Psoas muscle (tissue), 7 donors: ENCODE measurements at regions not wholly inside any gene's neighbourhood (a gene's known extent, or its start where the extent isn't known, plus 50 kb on each side); places are given as distances from the start of the nearest gene placed in this dataset.
"Not testable (repeated sequence)": the region's sequence is repeated elsewhere in the genome, so short reads cannot be mapped to it uniquely, and the experiment has no call there.

Experiments used
- ATAC-seq, 4 donors: fragments of 200-7000 bp; cut with Tn5 transposase; one replicate each; pipeline ENCODE4 v1.9.1; 2020; ENCODE audit warnings: moderate library complexity in 3 of 4, mild to moderate bottlenecking in 2 of 4
- DNase-seq, 2 donors: peaks; one replicate each; pipeline ENCODE4 v3.0.0-alpha.2; 2020
- H3K27ac ChIP-seq: fragments of 200-600 bp; one replicate; pipeline ENCODE4 v1.8.0; 2022
- H3K27me3 ChIP-seq, 3 donors: fragments of 200-600 bp in 1 of 3; one replicate each; pipeline versions ENCODE4 v1.6.1 to v1.8.0; 2013 to 2022; ENCODE audit warnings: low read length in 2 of 3, mild to moderate bottlenecking in 2 of 3, moderate library complexity in 1 of 3; ENCODE audit not compliant: insufficient read depth in 3 of 3
- H3K36me3 ChIP-seq, 2 donors: fragments of 200-600 bp in 1 of 2; one replicate each; pipeline versions ENCODE4 v1.6.1 to v1.8.0; 2013 to 2022; ENCODE audit warnings: low read depth in 1 of 2, mild to moderate bottlenecking in 1 of 2, moderate library complexity in 1 of 2; ENCODE audit not compliant: insufficient read depth in 1 of 2
- H3K4me1 ChIP-seq: fragments of 200-600 bp; one replicate; pipeline ENCODE4 v1.8.0; 2022
- H3K4me3 ChIP-seq: fragments of 200-600 bp; one replicate; pipeline ENCODE4 v1.8.0; 2022; ENCODE audit warnings: mild to moderate bottlenecking
- H3K9me3 ChIP-seq: fragments of 200-600 bp; one replicate; pipeline ENCODE4 v1.8.0; 2022
- CTCF ChIP-seq: fragments of 200-600 bp; IDR thresholded peaks from one replicate; pipeline ENCODE4 v1.8.0; 2022; ENCODE audit warnings: antibody characterized with exemption
- WGBS, 3 donors: extraction: QIAGEN DNeasy Blood & Tissue Kit; methylation state at CpG; one replicate each; pipeline versions ENCODE4 v1.1.6 to v1.1.7; 2013; 5-methylcytosine and 5-hydroxymethylcytosine counted together
- intact Hi-C, 2 donors: fragments of 100-400 bp; cut with DNase I; formaldehyde crosslinking; loops; one replicate each; pipeline versions ENCODE4 v1.11.0 to v1.14.2; 2022
- donor health status: healthy with polysubstance abuse.
- donor health status: DM: no; HTN: no; CAD: no; lungs with moderate emphysema.
- donor health status: Bipolar disorder and iron deficiency.
- donor health status: healthy.
- donor health status: DM: yes; HTN: yes; CAD: no.
- donor health status: DM: no; HTN: no; CAD: no.
- donor health status: DM: yes; HTN: yes; CAD: no.

- WGBS, 3 donors: no CpG with 5 or more reads among the region's 1 CpG
- H3K27me3 ChIP-seq, ATAC-seq, H3K9me3 ChIP-seq, H3K4me3 ChIP-seq, H3K27ac ChIP-seq, intact Hi-C loops, H3K36me3 ChIP-seq, H3K4me1 ChIP-seq, DNase-seq: not testable (repeated sequence)
Observed at GRCh38 chr1:143778178-143778577, 193.6 kb downstream of the FAM72C start.

GRCh38 chr1:143764831-143765230, 207.0 kb downstream of the FAM72C start:
- H3K27ac ChIP-seq, H3K9me3 ChIP-seq, H3K27me3 ChIP-seq, H3K4me1 ChIP-seq, ATAC-seq, H3K36me3 ChIP-seq, intact Hi-C loops, H3K4me3 ChIP-seq, DNase-seq: not testable (repeated sequence)
- WGBS, 3 donors: 22 to 30% (median 29%) methylated on average over 1 to 2 of the region's 2 CpGs

- H3K27me3 ChIP-seq, intact Hi-C loops, H3K4me3 ChIP-seq, H3K9me3 ChIP-seq, H3K27ac ChIP-seq, H3K36me3 ChIP-seq, H3K4me1 ChIP-seq, ATAC-seq, DNase-seq: not testable (repeated sequence)
- 48 to 57% (median 55%) methylated on average over 5 of the region's 7 CpGs for WGBS, 3 donors
Observed at GRCh38 chr1:143760366-143760765, 211.4 kb downstream of the FAM72C start.

- DNase-seq, H3K9me3 ChIP-seq, intact Hi-C loops, ATAC-seq, H3K36me3 ChIP-seq, H3K27ac ChIP-seq, H3K4me1 ChIP-seq, H3K27me3 ChIP-seq, H3K4me3 ChIP-seq: not testable (repeated sequence)
- whole genome bisulfite sequencing, 3 donors: 18 to 30% (median 25%) methylated on average over 2 to 3 of the region's 3 CpGs
Observed at GRCh38 chr1:143755961-143756360, 215.8 kb downstream of the FAM72C start.

GRCh38 chr1:143748906-143749305, 222.9 kb downstream of the FAM72C start:
- WGBS, 3 donors: 43 to 54% (median 49%) methylated on average over 3 of the region's 3 CpGs
- H3K27me3 ChIP-seq: peaks cover 0 to 3% (median 0%) of the 10 kb centered on the region in 3 donors
- H3K27ac ChIP-seq: no peak overlapping the region
- intact Hi-C loops: no loop called here
- H3K4me3 ChIP-seq: no peak overlapping the region
- no peaks in the 10 kb centered on the region for H3K4me1 ChIP-seq
- DNase-seq (no peak), ATAC-seq (no peak)
- no peaks in the 10 kb centered on the region for H3K9me3 ChIP-seq
- no peak for TF ChIP-seq CTCF
- H3K36me3 ChIP-seq: no peaks in the 10 kb centered on the region

- H3K27ac ChIP-seq: no peak overlapping the region
- WGBS, 3 donors: 4 to 7% (median 5%) methylated on average over 14 of the region's 14 CpGs
- H3K9me3 ChIP-seq: no peaks in the 10 kb centered on the region
- intact Hi-C loops: no loop called here
- ATAC-seq: no peak
- no peak for DNase-seq
- H3K27me3 ChIP-seq: peaks cover 0 to 9% (median 4%) of the 10 kb centered on the region in 3 donors
- H3K4me3 ChIP-seq: no peak overlapping the region
- TF ChIP-seq CTCF: no peak
- H3K36me3 ChIP-seq: no peaks in the 10 kb centered on the region
- H3K4me1 ChIP-seq: no peaks in the 10 kb centered on the region
Observed at GRCh38 chr1:143736562-143736961, 235.2 kb downstream of the FAM72C start.
